GM13977 (cell line): ENCODE measurements at regions not wholly inside any gene's neighbourhood (a gene's known extent, or its start where the extent isn't known, plus 50 kb on each side); places are given as distances from the start of the nearest gene placed in this dataset.

Source experiments
- DNase-seq: peaks from one replicate; pipeline ENCODE4 v3.0.0; 2012; ENCODE audit warnings: low spot score
- CTCF ChIP-seq: IDR thresholded peaks from 2 replicates; pipeline ENCODE4 v1.5.1; 2012; ENCODE audit warnings: mild to moderate bottlenecking, control low read depth; ENCODE audit not compliant: insufficient read depth; ENCODE audit errors: extremely low read depth, missing control alignments
- in situ Hi-C: fragments of 300-500 bp; cut with MboI; formaldehyde crosslinking; loops from one replicate; pipeline ENCODE4 v1.12.0; 2022; ENCODE audit warnings: low sequenced_read_pairs, low pct_unique_long_range_greater_than_20kb, mixed read lengths, inconsistent platforms; ENCODE audit not compliant: unreplicated experiment

- no peak for DNase-seq
- TF ChIP-seq CTCF, result no peak
- in situ Hi-C loops, result no loop called here
These were observed 636.3 kb upstream of the IMPG1 start for GRCh38 chr6:76708641-76709331.

GRCh38 chr6:76707630-76708029 lies 635.2 kb upstream of the IMPG1 start:
- in situ Hi-C loops, result no loop called here
- no peak for TF ChIP-seq CTCF
- DNase-seq, result no peak

- no peak for TF ChIP-seq CTCF
- in situ Hi-C loops, result no loop called here
These were observed 634.2 kb upstream of the IMPG1 start for GRCh38 chr6:76706631-76707030.

GRCh38 chr6:76706086-76706485 lies 633.6 kb upstream of the IMPG1 start:
- DNase-seq, result no peak
- in situ Hi-C loops, result no loop called here
- no peak for TF ChIP-seq CTCF

More at GRCh38 chr6:76706631-76707030, 634.2 kb upstream of the IMPG1 start:
- no peak for DNase-seq

GRCh38 chr6:76703786-76704185 lies 631.3 kb upstream of the IMPG1 start:
- no peak for TF ChIP-seq CTCF
- in situ Hi-C loops, result no loop called here
- no peak for DNase-seq

GRCh38 chr6:76703285-76703684 lies 630.8 kb upstream of the IMPG1 start:
- TF ChIP-seq CTCF, result no peak
- in situ Hi-C loops, result no loop called here
- DNase-seq, result no peak

- in situ Hi-C loops, result no loop called here
- TF ChIP-seq CTCF, result no peak
- no peak for DNase-seq
These were observed 629.7 kb upstream of the IMPG1 start for GRCh38 chr6:76702187-76702586.
